HG03520 (cell line): ENCODE measurements at regions not wholly inside any gene's neighbourhood (a gene's known extent, or its start where the extent isn't known, plus 50 kb on each side); places are given as distances from the start of the nearest gene placed in this dataset.

Source experiments
- ATAC-seq: cut with Tn5 transposase; IDR thresholded peaks from one replicate; pipeline ENCODE4 v1.9.1; 2021; ENCODE audit warnings: mild to moderate bottlenecking, moderate library complexity; ENCODE audit not compliant: unreplicated experiment

DNA sequence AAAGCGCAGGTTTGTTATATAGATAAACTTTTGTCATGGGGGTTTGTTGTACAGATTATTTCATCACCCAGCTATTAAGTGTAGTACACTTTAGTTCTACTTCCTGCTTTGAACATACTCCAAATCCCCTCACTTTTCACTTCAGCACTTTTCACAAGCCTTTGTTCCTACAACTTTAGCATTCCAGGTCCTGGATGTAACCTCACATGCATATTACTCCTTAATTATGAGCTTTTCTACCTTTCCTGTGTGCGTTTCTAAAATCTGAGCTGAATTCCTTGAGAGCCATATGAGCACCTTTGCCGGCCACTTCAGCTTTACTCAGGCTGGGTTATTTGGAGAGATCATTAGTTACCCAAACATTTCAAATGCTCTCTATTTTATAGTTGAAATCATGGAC is 179.2 kb upstream of the TNFAIP3 start:
- ATAC-seq: no peak

DNA sequence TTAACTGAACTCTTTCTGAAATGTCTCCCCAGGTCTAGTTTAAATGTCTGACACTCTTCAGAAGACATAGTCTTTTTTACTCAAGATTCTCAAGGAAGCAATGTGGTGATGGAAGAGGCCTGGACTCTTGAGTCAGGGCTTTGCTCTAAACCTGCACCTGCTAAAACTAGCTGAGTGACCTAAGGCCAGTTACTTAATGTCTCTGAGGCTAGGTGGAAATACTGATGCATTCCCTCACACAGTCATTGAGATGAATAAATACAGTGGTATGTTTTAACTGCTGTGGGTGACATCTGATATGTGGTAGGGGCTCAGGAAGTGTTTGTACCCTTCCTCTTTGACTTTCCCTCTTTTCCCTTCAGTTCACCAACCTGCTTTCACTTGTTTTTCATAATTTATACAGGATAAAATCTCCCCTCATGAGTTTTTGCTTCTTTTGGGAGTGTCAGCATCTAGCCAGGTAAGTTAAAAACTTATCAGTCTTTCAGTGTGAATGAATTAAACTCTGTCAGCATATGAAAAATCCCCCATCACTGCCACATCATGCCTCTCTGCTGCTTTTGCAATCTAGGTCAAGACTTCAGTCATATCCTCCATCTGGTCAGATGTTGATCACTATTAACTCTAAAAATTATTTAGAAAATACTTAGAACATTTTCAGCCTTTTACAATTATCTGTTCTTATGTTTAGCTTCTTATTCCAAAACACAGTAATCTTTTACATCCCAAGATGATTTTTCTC is 178.7 kb upstream of the TNFAIP3 start:
- no peak for ATAC-seq

DNA sequence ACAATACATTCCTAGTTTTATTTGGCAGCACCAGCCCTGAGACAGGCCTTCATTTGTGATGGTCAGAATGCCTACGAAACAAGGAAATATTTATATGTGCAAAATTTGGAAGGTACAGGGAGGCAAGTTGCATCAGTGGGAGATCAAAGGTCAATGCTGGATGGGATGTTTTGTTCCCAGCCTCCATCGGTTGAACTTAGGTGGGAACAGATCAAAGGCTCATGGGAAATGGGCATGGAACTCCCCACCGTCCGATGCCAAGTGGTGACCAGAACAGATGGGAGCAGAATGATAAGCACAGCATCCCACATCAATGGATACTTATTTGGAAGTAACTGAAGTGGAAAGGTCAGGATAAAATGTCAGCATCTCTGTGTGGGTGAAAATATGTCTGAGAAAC is 177.7 kb upstream of the TNFAIP3 start:
- no peak for ATAC-seq

DNA sequence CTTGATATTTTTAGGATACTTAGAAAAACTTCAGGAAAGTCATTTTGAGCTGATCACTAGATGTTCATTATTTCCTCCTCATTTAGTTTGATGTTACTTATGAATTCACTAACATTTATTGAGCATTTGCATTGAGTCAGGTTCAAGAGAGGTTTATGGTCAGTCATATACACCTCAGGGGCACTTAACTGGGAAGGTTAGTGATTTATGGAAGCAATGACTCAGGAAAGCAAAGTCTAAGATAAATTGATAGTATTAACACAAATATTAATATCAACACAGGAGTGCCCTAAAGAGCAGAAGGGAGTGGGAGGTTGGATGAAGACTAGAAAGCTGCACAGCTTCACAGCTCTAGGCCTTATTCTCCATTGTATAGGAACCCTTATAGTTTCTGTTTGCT is 177.0 kb upstream of the TNFAIP3 start:
- ATAC-seq: no peak

DNA sequence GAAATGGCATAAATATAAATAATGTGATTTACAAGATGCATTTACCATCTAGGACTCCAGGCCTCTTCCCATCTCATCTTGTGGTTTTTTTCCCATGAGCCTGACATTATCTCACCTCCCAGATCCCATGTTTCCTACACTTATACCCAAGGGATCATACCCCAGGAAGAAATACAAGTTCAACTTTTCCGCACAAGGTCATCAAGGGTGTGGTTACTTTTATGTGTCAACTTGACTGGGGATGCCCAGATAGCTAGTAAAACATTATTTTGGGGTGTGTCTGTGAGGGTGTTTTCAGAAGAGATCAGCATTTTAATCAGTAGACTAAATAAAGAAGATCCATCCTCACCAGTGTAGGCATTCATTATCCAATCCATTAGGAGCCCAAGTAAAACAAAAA is 176.3 kb upstream of the TNFAIP3 start:
- ATAC-seq: no peak

DNA sequence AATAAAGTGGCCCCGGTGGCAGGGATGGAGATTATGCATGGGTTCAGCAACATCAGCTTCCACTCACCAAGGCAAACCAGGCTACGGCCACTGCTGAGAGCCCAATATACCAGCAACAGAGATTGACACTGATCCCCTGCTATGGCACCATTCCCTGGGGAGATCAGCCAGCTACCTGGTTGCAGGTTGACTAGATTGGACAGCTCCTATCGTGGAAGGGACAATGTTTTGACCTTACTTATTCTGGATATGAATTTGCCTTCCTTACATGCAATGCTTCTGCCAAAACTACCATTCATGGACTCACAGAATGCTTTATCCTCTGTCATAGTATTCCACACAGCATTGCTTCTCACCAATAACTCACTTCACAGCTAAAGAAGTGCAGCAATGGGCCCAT is 174.8 kb upstream of the TNFAIP3 start:
- ATAC-seq: no peak

DNA sequence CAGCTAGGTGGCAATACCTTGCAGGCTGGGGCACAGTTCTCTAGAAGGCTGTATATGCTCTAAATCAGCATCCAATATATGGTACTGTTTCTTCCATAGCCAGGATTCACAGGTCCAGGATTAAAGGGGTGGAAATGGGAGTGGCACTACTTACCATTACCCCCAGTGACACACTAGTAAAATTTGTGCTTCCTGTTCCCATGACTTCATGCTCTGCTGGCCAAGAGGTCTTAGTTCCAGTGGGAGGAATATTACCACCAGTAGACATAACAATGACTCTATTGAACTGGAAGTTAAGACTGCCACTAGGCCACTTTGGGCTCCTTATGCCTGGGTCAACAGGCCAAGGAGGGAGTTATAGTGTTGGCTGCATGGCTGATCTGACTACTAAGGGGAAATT is 174.3 kb upstream of the TNFAIP3 start:
- ATAC-seq: no peak

DNA sequence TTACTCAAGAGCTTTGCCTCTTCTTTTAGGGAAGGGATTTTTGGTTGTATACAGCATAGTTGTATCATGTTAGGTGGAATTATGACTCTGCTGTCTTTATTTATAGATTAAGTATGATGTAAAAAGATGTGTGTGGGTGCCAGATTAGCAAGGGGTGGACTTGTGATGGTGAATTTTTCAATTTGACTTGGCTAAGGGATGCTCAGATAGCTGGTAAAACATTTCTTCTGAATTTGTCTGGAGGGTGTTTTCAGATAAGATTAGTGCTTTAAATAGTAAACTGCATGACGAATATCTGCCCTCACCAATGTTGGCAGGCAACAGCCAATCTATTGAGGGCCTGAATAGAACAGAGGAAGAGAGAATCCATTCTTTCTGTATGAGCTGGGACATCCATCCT is 173.3 kb upstream of the TNFAIP3 start:
- ATAC-seq: no peak

DNA sequence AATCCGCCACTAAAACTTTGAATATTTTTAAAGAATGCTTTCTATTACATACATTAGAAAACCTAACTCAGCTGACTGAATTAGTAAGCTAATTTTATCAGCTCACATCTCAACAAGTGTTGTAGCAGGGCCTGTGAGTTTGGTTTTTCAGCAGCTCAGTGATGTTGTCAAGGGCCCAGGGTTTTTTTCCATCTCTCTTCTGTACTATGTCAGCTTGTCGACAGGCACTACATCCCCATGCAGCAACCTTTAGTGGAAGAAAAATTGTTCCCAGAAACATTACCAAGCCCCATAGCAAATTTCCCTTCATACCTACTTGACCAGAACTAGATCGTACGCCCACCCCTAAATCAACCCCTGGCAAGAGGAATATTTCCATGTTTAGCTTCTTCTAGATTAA is 170.3 kb upstream of the TNFAIP3 start:
- no peak for ATAC-seq

DNA sequence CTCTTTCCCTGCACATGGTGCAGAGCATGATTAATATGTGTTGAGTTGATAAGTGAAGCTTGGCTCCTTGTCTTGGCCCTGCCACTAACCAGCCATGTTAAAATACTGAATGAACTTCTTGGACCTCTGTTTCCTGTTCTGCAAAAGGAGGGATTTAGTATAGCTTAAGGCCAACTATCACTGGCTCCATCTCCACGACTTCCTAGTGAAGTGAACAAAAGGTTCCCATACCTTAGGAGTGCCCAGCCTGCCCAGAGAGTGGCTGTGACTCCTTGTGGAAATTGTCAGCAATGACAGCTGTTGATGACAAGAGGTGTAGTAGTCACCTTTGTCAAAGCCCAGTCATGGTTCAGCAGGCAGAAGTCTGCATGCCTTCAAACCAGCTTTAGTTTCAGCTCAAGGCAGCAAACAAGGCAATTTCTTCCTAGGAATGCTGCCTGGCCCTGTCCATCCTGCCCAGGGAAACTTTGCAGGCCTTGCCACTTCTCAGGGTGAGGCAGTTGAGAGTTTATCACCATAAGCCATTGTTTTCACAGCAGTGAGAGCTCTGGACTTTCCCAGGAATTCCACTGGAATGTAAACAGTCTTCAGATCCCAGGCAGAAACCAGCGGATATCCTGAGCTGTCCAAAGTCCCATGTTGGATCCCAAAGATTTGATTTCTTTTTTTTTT is 169.7 kb upstream of the TNFAIP3 start:
- no peak for ATAC-seq

DNA sequence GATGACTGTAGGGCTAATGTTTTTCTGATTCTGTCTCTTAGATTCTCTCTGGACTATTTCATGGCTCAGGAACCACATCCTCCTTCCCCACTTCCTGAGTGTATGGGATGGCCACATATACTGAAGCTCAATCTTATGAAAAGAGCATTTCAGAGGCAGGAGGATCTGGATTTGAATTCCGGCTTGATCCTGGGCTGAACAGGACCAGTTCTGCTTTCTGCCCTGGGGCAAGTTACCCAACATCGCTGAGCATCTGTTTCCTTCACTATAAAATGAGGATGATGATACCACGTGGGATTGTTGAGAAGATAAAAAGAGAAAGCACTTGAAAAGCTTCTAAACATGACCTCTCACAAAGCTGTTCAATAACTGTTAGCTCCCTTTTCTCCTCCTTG is 168.4 kb upstream of the TNFAIP3 start:
- no peak for ATAC-seq

DNA sequence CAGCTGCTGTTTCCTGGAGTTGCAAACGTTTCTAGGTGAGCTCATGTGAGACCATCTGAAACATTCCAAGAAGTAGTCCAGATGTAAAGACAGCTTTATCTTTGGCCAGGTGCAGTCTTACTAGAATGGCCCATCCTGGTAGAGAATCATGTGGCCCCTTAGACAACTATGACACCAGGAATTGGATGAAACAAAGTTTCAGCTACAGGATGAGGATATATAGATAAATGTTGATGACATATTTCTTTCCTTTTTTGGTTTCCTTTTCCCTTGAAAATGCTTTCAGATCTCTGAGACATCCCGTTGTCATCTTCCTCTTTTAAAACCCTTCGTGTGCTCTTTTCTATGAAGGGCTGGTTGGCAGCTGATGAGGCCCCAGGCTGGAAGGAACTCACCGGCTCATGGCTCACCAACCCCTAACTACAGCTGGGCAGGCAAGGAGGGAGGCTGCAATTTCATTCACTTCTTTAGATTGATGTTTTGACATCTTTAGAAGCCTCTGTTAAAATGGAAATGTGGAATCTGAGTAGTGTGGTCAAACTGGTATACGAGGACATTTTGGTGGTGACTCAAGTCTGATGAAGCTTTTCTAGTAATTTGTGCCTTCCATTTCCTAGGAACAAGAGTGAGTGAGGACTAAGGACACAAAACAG is 167.9 kb upstream of the TNFAIP3 start:
- ATAC-seq: no peak

DNA sequence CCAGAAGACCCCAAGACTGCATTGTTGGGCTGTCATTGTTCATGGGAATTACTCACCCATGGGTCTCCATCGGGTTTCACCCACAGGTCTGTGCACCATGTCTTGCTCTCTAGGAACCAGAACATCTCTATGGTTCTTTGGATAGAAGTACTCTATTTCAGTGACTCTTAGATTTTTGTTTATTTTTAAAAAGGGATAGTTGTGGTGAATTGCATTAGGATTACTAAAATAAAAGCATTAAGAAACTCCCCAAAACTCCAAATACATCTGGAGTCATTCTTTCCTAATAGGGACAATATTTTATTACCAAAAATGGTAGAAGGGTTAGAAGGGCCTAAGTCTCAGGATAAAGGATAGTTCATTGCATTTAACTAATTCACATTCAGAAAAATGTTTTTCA is 166.9 kb upstream of the TNFAIP3 start:
- no peak for ATAC-seq

DNA sequence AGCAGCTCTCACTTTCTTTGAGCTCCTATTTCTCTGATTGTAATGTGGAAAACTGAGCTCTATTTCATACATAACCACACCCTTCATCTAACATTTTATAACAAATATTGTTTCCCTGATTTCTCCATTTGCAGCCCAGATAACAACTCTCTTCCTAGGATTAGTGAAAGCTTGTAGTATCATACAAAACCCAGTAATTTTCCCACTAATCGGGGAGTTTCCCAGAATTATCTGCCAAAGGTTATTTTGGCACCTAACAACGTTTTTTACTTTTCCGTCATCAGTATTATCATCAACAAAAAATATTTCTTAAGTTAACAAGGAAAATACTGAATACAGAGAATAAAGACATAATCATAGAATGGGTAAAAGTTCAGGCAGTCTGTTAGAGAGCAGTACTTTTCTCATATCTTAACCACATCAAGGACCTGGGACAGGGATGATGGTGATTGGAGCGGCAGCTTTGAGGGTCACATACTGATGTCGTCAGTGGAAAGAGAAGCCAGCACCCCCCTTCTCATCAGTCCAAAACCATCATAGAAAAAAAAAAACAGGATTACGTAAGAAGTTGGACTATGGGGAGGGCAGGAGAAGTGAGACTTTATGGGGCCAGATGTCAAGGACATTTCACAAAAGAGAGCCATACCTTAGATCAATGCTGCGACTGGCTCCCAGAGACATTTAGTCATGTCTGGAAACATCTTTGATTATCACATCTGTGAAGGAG is 166.1 kb upstream of the TNFAIP3 start:
- no peak for ATAC-seq

DNA sequence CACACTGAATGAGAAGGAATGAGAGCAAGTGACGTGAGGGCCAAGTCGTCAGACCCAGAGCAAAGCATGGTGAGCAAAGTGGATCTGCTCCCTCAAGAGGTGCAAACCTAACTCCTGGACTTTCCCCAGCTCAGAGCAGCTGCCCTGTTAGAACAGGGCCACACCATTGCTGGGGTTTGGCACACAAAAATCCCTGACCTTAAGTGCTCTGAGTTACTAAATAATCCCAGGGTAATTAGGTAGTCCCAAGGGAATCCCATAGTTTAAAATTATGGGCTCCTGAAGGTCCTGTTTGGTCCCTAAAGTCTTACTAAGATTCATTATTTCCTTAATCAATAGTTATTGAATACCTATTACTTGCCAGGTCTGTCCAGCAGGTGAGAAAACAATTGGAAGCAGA is 165.1 kb upstream of the TNFAIP3 start:
- ATAC-seq: no peak

DNA sequence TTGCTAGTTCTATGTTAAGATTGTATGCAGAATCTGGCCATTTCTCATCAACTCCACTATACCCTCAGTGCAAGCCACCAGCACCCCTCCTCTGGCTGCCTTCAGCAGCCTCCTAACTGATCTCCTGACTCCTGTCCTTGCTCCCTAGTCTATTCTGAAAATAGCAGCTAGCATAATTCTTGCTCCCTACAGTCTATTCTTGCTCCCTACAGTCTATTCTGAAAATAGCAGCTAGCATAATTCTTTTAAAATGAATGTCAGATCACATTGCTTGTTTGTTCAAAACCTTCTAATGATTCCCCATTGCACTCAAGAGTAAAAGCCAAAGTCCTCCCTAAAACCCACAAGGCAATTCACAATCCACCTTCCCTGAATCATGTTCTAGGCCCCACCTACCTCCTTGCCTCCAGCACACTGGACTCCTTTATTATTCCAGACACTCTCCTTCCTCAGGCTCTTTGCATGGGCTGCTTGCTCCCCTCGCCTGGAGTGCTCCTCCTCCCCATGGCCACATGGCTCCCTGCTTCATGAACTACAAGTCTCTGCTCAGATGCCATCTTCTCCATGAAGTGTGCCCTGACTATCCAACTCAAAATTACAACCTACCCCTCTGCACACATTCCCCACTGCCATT is 164.2 kb upstream of the TNFAIP3 start:
- ATAC-seq: no peak

DNA sequence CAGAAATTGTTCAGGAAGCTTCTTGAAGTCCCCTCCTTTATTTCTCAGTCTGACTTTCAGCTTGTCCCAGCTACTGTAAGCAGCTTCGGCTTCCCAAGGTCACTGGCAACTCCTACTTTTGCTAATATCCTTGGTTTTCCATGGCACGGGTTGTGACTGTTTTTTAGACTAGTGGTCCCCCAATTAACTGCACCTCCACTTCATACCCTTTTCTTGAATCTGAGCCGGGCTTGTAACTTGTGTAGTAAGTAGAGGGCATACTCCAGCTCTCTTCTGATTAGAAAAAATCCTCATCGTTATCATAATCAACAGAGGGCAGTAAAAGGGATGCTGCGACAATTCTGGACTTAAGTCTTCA is 162.3 kb upstream of the TNFAIP3 start:
- no peak for ATAC-seq

DNA sequence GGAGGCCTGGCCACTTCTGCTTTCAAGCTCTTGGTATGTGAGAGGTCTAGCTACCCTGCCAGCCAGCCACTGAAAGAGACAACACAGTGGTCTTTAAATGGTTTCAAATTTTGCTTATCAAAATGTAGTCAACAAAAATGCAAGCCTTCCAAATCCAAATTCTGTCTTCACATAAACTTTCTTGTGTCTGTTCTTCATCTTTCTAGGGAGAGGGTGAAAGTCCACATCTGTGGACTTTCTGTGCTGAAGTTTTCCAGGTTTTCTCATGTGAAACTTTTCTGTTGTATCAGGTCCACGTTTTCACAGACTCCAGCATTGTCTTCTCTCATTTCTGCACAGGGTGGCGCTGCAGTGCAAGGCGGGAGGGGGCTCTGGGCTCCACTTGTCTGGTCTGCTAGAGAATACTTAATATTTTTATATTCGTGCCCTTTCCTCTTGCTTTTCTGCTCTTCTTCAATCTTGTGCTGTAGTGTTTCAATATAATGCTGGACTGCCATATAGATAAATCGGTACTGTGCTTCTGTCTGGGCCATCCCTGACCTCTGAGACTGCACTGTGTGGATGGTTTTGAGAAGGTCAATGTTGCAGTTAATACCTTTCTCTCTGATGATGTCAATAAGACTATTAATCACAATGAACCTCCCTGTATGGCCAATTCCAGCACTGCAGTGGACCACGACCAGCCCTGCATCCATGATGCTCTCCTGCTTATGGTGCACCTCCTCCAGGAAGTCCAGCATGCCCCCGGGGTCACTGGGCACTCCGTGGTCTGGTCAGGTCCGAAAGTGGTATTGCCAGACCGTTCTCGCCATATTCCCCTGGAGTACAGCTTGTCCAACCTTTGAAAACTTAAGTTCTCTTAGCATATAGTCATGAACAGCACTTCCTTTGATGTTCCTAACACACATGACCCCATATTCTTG is 161.6 kb upstream of the TNFAIP3 start:
- peak; percentile 35 for ATAC-seq

DNA sequence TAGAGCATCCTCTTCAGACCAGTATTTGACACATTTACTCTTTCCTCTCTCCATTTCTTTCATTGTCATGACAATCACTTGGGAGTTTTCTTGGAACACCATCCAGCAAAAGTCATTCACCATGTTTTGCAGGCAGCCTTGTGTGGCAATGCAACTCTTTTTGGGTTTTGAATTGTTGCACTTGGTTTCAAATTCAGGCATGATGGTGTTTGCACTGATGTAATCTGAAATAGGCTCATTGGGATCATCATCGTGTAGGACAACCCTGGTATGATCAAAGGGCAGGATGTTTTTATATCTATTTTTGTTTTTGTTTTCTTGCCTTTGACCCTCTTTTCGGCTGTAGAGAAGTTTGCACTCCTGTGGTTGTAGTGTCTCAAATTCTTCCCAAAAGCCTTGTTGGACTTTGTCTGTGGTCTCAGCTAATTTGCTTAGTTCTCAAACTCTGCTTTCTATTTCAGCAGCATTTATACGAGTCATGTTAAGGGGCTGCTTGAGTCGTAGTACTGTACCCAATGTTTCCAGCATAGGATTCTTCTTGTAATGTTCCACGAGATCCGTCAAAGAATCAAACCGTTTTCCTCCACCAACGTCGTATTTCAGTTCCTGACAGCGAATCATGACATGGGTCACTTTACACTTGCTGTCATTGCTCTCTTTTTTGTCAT is 160.8 kb upstream of the TNFAIP3 start:
- ATAC-seq: no peak
